ENCODE measurements at regions not wholly inside any gene's neighbourhood (a gene's known extent, or its start where the extent isn't known, plus 50 kb on each side); places are given as distances from the start of the nearest gene placed in this dataset.

DNA sequence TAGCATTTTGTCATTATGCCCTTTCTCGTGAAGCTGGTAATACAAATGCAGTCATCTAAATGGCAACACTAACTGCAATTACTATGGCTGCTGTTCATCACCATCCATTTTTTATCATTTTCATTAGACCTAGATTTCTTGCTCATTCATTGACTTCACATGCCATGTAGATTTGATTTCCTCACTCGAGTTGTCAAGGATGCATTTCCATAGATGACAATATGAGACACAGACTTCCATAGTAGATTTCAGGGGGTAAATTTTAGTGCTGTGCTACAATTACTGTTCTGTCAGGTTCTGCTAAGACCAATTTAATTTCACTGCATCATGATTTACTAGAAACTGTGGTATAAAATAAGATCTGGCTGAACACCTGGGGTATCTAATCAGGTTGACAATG lies 589.2 kb downstream of the SEMA5A start:
- H3K4me1 Mint-ChIP-seq (ENCODE audit: low read depth), result no peaks in the 10 kb centered on the region
- H3K9me3 Mint-ChIP-seq (ENCODE audit: low read depth), result peaks cover 6% of the 10 kb centered on the region
- H3K27me3 Mint-ChIP-seq, result no peaks in the 10 kb centered on the region
- H3K4me3 Mint-ChIP-seq, result no peak overlapping the region
- H3K36me3 Mint-ChIP-seq, result no peaks in the 10 kb centered on the region
- no peak overlapping the region for H3K27ac Mint-ChIP-seq

- no peaks in the 10 kb centered on the region for H3K4me1 Mint-ChIP-seq (ENCODE audit: low read depth)
- H3K27ac Mint-ChIP-seq, result no peak overlapping the region
- H3K27me3 Mint-ChIP-seq, result no peaks in the 10 kb centered on the region
- no peaks in the 10 kb centered on the region for H3K36me3 Mint-ChIP-seq
- no peak overlapping the region for H3K4me3 Mint-ChIP-seq
- peaks cover 6% of the 10 kb centered on the region for H3K9me3 Mint-ChIP-seq (ENCODE audit: low read depth)
Measured at GRCh38 chr5:8958602-8959001, 587.3 kb downstream of the SEMA5A start.

DNA sequence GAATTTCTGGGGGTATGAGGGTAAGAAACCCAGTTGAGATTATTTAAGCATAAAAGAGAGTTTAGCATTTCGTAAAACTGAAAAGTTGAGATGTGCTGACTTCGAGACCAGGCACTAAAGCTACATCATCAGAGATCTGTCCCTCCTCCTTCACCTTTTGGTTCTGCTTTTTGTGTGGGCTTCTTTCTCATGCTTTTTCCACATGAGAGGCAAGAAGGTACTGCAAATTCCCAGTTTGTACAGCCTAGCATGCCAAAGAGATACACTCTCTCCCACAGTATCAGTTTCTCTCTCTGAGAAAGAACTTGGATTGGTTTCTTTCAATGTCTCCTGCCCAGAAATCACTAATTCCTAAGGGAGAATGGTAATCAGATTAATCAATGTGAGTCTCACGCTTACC lies 584.7 kb downstream of the SEMA5A start:
- peaks cover 6% of the 10 kb centered on the region for H3K9me3 Mint-ChIP-seq (ENCODE audit: low read depth)
- H3K36me3 Mint-ChIP-seq, result no peaks in the 10 kb centered on the region
- H3K27ac Mint-ChIP-seq, result no peak overlapping the region
- H3K27me3 Mint-ChIP-seq, result no peaks in the 10 kb centered on the region
- no peak overlapping the region for H3K4me3 Mint-ChIP-seq
- H3K4me1 Mint-ChIP-seq (ENCODE audit: low read depth), result no peaks in the 10 kb centered on the region

- Mint-ChIP-seq H3K27me3 (no peaks in the 10 kb centered on the region), H3K4me3 (no peak overlapping the region), H3K9me3 (ENCODE audit: low read depth) (peaks cover 10% of the 10 kb centered on the region), H3K27ac (no peak overlapping the region), H3K4me1 (ENCODE audit: low read depth) (no peaks in the 10 kb centered on the region), H3K36me3 (no peaks in the 10 kb centered on the region)
Measured at GRCh38 chr5:8961956-8962355, 583.9 kb downstream of the SEMA5A start.

- Mint-ChIP-seq H3K9me3 (ENCODE audit: low read depth) (peaks cover 3% of the 10 kb centered on the region), H3K4me3 (no peak overlapping the region), H3K36me3 (no peaks in the 10 kb centered on the region), H3K27me3 (no peaks in the 10 kb centered on the region), H3K27ac (no peak overlapping the region), H3K4me1 (ENCODE audit: low read depth) (no peaks in the 10 kb centered on the region)
Measured at GRCh38 chr5:8981016-8981415, 564.9 kb downstream of the SEMA5A start.

DNA sequence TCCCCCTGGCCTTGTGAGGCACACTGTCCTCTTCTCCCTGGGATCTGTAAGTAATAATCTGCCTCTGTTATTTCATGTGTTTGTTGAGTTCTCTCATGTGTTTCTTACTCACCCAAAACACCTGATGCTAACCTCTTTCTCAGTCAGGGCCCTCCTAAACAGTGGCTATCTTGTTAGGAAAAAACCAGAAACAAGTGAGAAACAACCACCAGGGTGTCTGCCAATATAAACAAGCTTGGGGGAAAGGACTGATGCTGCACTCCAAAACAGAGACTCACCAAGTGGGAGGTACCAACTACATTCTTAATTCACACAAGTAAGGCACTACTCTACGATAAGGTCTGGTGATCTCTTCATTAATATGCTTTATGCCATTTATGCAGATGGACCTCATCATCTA lies 564.4 kb downstream of the SEMA5A start:
- H3K4me1 Mint-ChIP-seq (ENCODE audit: low read depth), result no peaks in the 10 kb centered on the region
- peaks cover 3% of the 10 kb centered on the region for H3K9me3 Mint-ChIP-seq (ENCODE audit: low read depth)
- H3K27ac Mint-ChIP-seq, result no peak overlapping the region
- no peaks in the 10 kb centered on the region for H3K36me3 Mint-ChIP-seq
- H3K27me3 Mint-ChIP-seq, result no peaks in the 10 kb centered on the region
- no peak overlapping the region for H3K4me3 Mint-ChIP-seq

- H3K27me3 Mint-ChIP-seq, result no peaks in the 10 kb centered on the region
Measured at GRCh38 chr5:8984386-8984785, 561.5 kb downstream of the SEMA5A start.

More at GRCh38 chr5:8984386-8984785, 561.5 kb downstream of the SEMA5A start:
- Mint-ChIP-seq H3K27ac (no peak overlapping the region), H3K36me3 (no peaks in the 10 kb centered on the region), H3K4me1 (ENCODE audit: low read depth) (no peaks in the 10 kb centered on the region), H3K9me3 (ENCODE audit: low read depth) (peaks cover 8% of the 10 kb centered on the region), H3K4me3 (no peak overlapping the region)

All from activated naive CD8-positive, alpha-beta T cell (primary cell).